GM18517 (cell line): ENCODE measurements at regions not wholly inside any gene's neighbourhood (a gene's known extent, or its start where the extent isn't known, plus 50 kb on each side); places are given as distances from the start of the nearest gene placed in this dataset.

Experiments
- ATAC-seq: cut with Tn5 transposase; IDR thresholded peaks from one replicate; pipeline ENCODE4 v1.9.1; 2021; ENCODE audit warnings: mild to moderate bottlenecking, moderate library complexity; ENCODE audit not compliant: unreplicated experiment

DNA sequence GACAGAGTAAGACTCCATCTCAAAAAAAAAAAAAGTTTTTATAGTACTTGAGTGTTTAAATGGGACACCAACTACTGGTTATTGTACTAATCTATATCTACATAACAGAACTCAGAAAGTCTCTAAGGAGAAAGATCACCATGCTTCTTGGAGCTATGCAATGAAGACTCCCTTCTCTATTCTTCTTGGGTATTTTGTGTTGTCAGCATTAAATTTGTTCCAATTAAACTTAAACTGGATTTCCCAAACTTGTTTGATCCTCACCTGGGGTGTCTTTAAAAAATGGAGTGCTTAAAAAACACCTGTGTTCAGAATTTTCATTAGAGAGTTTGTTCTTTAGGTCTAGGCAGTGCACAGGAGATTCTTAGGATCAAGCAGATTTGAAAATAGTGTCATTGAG, 536.0 kb downstream of the GATA3 start:
- ATAC-seq = no peak

DNA sequence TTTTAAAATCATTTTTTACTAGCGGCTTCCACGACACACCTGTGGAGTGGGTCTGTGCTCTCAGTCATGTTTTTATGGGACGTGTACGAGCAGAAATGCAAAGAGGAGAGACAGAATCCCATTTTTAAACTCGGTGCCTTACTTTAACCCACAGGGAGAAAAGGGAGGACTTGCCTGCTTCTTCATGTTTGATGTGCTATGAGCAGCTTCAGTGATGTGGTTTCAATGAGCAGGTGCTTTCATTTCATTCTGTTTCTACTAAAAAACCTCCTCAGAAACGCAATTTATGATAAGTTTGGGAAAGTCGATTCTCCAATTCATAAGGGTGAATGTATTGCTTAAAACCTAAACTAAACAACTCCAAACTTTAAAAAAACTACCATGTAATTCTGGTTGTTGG, 537.2 kb downstream of the GATA3 start:
- ATAC-seq = no peak

DNA sequence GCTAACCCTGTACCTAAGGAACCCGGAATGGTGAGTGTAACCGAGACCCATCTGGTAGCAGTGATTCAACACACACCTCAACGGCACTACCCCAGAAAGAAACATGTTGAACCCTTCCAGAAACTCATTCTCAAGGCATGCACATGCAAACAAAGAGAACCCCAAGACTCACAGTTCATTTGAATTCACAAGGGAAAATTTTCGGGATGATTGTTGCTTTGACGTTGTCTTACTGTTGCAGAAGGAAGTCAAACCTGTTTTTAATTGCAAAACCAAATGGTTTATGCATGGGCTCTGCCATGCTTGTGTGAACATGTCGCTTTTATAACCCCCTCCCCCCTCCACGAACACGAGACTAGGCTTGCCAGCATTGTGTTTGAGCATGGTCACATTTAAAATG, 539.7 kb downstream of the GATA3 start:
- no peak for ATAC-seq

DNA sequence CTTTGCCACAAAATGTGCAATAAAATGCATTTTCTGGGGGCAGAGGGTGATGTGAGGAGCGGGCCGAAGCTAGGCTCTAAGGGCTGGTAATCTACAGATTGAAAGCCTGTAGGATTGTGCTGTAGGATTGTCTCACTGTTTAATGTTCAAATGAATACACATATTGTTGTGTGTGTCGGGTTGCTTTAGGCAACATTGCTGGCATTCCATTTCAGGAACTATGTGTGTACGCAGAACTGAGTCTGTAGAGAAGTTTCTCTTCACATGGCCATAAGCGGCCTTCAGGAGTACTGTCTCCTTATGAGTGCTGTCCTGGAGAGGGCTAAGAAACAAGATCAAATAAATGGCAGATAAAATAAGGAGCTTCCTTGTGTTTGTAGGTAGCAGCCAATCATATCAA, 540.2 kb downstream of the GATA3 start:
- ATAC-seq = no peak

DNA sequence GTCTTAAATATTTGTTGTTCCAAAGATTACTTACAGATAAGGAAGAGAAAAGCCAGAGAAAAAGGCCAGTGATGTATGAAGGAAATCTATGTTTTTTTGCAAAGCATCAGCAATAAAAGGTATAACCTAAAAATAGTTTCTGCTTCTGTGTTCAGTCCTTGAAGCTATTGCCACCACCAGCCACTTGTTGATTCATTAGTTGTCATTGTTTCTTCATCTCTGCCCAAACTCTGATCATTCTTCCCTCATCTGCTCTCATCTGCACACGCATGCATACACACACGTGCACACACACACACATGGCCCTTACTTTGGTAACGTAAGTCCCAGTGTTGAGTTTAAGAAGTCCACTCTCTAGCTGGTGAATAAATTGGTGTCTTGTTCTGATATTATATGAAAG, 540.7 kb downstream of the GATA3 start:
- ATAC-seq = no peak

DNA sequence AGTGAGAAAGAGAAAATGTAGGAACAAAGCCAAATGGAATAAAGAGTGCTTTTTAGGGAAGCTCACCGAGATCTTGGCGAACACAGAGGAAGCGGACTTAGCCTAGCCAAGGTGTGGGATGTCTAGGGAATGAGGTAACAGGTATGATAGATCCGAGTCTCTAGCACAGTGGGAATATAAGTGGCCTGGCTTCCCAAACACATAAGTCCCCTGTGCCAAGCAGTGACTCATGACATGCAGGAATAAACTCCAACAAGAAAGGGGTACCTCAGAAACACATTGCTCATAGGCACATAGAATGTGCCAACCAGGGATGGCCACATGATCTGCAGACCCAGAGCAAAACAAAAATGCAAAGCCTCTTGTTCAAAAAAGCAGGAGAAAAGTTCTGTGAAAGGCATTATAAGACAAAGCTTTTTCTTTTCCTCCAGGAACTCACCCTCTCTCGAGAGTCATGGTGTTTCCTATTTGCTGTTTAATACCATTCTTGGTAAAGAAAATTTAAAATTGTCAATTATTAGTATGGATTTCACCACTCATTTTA, 542.5 kb downstream of the GATA3 start:
- no peak for ATAC-seq

DNA sequence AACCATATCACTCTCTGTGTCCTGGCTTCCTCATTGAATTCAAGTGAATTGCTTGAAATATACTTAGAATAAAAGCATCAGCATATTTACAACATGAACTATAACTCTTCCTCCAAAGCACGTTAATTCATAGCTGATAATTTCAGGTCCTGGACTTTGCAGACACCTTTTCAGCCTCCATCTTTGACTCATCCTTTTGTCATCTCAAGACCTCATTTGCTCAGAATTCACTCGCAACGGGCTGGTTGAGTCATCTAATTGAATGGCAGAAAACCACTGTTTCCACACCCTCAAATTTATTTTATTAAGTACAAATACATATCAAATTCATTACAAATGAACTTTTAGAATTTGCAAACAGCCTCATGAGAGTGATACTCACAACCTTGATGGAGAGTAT, 545.7 kb downstream of the GATA3 start:
- no peak for ATAC-seq

DNA sequence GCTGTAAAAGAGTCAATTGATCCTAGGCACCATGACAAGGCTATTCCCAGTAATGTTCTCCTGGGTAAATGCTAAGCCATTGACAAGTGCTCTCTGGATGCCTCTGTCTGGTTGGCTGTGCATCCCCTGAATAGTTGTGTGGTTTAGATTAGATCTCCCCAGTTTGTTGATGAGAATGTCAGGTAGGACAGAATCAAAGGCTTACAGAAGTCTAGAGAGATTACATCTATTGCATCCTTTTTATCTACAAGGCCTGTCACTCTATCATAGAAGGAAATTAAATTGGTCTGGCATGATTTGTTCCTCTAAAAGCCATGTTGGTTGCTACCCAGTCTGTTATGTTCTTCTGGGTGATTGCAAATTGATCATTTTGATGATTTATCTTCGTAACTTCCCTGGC, 548.3 kb downstream of the GATA3 start:
- ATAC-seq = no peak

DNA sequence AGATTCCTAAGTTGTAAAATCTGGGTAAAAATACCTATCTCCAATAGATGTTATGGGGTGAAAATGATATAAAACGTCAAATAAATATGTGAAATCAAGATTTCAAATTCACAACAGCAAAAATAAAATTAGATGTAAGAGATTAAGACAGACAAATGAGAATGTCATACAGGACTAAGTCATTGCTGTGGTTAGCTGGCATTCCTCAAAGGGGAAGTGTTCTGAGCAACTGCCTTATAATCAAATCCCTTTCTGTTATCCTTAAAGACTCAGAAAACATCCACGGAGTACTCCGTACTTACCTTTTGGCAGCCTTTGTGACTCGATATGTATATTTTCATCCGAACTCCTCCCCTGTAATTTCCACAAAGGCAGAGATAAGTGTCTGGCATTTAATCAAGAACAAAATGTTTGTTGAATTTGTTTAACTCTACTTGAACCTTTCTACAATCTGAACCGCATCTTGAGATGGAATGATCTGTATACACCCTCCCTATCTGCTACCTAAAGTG, 559.6 kb downstream of the GATA3 start:
- no peak for ATAC-seq

DNA sequence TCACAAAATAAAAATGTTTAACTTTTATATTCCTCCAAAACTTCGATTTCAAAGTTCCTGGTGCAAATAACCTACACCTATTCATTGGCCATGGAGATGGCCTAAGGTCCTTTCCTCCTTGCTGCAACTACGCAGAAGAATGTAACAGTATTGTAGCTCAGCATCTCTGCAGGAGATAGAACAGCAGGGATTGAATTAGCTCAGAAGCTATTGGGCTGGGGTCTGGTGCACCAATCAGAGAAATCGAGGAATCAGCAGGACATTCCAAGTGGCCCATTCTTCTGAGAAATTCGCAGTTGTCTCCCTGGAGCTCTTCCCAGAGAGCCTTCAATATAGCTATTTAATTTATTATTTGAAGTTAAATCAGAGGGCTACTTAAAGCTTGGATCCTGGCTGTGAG, 560.6 kb downstream of the GATA3 start:
- no peak for ATAC-seq

DNA sequence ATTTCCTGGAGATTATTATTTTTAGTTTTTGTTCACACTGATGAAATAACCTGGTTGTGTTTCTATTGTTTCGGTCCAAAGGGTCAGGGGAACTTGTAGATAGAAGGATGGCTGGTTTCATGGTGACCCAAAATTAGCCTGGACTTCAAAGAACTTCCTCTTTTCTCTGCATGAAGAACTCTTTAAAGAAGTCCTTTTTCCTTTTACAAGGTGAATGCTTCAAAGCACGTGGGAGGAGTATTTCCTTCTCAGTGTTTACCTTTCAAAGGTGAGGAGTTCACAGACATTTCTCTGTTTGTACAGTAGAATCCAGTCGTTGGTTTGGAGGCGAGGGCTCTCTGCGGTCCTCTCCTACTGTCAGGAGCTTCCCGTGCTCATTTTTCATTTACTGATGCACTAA, 561.7 kb downstream of the GATA3 start:
- peak; percentile 74 for ATAC-seq

DNA sequence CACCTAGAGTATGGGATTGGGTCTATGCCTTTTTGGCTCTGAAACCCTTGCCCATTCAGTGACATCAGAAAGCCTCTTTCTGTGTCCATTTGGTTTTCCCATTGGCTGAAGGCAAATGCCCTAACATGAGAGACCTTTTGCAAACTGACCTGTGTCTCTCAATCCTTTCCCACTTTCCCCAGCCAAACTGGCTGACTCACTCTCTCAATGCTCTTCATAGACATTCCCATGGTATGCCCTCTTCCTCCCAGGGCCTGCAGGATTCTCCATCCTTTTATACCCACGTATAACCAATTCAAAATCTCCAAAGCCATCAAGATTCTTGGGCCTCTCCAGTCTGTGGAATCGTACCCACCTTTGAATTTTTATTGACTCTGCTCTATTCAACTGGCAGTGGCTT, 563.3 kb downstream of the GATA3 start:
- no peak for ATAC-seq

DNA sequence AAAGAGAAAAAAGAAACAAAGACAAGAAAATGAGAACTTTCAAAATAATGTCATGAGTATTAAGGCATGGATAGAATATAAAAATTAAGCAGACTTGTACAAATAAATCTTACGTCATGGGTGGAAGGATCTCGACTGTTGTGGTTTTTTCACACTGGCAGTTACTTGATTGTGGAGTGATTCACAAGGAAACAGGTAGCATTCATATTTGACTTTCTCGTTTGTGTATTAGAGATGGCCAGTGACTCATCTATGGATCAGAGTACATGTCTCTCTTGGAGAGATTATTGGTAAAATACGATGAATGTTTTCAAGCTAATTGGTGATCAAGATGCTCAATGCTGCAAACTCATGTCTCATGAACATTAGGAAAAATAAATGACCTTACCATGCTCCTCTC, 564.3 kb downstream of the GATA3 start:
- no peak for ATAC-seq

DNA sequence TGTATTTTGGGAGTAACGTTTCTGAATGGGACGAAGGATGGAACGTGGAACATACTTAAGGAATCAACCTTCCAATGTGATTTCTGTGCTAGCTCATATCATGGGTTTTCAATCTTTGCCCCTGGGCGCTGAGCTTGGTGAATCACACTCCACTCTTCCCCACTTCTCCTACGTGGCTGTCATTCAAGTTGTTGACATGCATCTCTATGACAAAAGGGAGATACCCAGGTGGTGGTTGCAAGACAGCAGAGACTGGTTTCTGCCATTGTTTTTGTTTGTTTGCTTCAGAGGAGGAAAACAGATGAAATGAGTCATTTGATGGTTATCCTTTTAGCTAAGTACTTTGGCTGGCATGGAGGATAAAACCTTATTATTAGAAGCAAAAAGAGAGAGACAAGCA, 573.9 kb downstream of the GATA3 start:
- no peak for ATAC-seq

DNA sequence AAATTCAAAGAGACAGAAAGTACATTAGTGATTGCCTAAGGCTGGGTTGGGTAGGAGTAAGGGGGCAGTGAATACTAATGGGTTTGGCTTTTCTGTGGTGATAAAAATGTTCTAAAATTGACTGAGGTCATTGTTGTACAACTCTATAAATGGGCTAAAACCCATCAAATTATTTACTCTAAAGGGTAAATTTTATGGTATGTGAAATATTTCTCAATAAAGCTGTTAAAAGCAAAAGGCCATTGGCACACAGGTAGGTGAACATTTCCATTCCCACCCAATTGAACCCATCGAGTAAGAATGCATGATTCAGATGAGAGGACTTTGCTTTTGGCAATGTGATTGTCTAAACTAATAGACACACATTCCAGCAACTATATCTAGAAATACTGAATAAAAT, 579.4 kb downstream of the GATA3 start:
- ATAC-seq = no peak

DNA sequence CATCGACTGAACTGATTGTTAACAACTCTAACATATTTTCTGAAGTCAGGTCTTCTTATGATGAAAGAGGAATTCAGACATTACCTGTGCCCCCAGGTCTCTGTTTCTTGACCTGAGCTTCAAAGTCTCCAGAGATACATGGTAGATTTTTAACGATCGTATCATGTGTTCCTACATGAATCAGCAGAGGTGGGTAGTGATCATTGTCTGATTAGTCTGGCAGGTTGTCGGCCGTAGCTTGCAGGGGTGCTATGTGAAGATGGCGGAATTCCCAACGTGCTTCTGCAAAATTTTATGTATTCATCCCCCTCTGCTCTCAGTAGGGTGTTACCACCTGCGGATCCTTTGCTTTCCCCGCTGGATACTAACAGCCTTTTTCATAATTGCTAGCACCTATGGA, 581.9 kb downstream of the GATA3 start:
- ATAC-seq = no peak

DNA sequence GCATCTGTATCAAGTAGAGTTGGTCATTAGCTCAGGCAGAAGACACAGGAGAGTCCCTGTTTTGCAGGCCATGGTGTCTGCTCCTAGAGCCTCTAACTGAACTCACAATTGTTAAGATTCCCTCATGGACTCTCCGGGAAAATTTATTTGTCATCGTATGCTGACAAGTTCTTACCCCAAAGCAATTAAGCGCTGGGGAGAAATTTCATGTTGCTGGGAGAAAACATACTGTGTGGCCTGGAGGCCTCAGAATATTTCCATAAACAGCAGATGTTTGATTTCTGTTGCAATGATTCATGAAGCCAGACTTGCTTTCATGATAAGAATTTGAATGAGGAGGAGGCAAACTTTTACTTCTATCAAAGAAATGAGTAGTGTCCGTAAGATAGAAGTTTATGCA, 583.2 kb downstream of the GATA3 start:
- no peak for ATAC-seq

DNA sequence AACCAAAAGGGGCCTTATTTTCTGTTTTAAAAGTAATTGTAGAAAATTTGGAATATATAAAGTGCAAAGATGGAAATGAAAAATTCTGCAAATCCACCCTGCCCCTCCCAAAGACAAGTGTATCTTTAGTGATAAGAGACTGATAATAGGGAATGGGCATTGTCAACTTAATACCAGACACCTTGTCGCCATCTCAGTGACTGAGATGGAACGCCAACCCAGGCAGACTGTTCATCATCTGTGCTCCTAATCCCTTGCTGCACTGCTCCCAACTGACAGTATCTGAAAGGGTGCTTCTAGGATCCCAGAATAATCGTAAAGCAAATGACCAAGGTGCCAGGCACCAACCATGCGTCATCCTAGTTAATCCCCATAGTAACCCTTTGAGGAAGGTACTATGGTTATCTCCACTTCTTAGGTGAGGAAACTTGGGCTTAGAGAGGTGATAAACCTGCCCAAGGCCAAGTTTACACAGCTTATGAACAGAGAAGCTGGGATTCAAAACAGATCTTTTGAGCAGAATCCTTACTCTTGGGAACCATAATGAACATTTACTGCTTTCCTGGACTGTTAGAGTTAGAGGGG, 583.7 kb downstream of the GATA3 start:
- no peak for ATAC-seq

DNA sequence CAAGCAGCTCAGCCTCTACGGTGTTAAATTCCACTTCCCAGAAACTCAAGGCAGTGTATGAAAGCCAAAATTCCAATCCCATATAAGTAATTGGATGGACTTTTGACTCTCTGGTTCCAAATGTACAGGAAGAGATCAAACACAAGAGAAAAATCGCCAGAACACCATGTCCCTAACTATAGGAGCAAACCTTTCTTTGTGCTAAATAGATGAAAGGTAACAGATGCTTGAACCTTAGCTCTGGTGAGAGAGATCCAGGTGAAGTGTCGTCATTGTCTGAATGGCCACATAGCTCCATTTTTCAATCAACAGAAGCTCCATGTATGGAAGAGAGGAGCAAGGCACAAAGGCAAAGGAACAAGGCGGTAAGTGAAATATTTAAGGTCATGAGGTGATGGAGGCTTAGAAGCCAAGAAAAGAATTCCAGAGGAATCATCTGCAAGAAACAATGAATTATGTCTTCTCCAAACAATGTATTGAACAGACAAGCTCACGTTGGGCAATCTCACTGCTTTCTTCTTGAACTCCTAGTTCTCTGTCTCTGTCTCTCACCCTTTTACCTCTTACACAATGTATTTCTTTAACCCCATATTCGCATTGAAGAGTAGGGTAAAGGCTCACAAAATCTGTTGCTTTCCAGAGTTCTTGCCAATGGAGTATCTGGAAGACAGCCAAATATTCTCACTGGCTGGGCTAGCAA, 585.1 kb downstream of the GATA3 start:
- no peak for ATAC-seq

DNA sequence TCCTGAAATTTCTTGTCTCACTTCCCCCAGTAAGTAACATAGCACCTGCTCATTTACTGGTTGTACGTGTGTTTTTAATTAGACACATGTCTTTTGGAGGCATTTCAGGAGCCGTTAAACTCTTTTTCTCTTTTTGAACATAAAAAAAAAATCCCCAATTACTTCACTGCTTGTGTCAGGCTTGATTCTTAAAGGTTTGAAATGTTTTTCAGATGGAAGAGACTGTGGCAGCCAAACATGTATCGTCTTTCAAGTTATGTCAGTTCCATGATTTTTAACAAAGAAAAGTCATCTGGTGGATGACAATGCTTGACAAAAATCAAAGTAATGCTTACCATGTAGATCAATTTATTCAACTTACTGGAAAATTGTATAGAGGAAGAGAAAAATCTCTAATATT, 585.8 kb downstream of the GATA3 start:
- no peak for ATAC-seq

DNA sequence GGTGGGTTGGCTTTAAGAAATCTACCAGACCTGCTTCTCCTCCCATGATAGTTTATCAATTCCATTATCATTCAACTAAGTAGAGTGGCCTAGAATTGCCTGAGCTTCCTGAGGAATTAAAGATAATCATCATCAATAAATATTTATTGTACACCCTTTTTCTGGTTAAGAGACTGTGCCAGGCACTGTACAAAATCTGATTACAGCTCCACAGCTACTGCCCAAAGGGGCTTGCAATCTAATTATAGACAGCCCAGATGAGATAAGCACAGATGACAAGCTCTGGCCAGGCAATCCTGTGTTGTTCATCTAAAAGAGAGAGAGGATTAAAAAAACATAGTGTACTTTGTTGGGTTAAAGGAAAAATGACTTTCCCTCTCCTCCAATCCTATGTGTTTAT, 586.4 kb downstream of the GATA3 start:
- no peak for ATAC-seq

DNA sequence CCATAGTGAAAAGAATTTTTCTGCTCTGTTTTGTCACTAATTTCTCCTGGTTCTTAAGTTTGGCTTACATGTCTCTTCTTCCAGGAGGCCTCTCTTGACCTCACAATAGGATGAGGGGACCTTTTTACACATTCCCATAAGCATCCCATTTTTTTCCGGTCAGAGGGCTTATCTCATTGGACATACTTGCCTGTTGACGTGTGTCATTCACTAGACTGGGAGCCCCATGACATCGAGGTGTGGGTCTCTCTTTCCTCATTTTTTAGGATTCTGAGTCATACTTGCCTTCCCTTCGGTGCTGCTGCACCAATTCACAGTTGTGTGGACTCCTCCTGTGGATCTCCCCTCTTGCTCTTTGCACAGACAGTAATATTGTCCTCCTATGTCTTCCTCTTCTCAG, 601.8 kb downstream of the GATA3 start:
- ATAC-seq = no peak

DNA sequence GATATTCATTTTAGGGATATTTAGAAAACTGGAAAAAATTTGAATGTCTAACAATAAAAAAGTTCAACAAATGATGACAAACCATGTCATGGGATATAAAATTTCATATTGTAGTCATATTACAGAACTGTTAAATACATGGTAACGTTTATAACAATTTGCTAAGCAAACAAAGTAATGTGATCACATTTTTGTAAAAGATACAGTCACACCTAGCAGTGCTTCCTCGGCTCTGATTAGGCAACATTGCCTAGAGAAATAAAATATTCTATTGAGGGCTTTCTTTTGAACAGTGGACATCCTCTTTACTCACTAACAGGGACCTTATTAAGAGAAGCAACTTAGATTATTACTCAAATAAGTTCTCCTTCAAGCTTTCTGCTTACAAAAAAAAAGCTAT, 605.5 kb downstream of the GATA3 start:
- no peak for ATAC-seq
